Spleen (tissue), 7 donors: ENCODE measurements at regions not wholly inside any gene's neighbourhood (a gene's known extent, or its start where the extent isn't known, plus 50 kb on each side); places are given as distances from the start of the nearest gene placed in this dataset.

Experiments
- POLR2A ChIP-seq, 3 donors: fragments of 450-650 bp; IDR thresholded peaks; one replicate each; pipeline ENCODE4 v1.5.1; 2017; ENCODE audit warnings: antibody characterized with exemption in 3 of 3, mild to moderate bottlenecking in 1 of 3
- POLR2AphosphoS5 ChIP-seq, 3 donors: sonication (generic); formaldehyde crosslinking; IDR thresholded peaks; one replicate each; pipeline ENCODE4 v1.5.1; 2017; ENCODE audit warnings: antibody characterized with exemption in 3 of 3
- TF ChIP-seq, protein P1 (sequence below), 11 experiments: fragments of 200-600 bp in 7 of 11; fragments of 450-650 bp in 4 of 11; sonication (generic) in 4 of 11; IDR thresholded peaks in 8 of 11; conservative IDR thresholded peaks in 3 of 11; 1 replicate in 7 of 11; 2 replicates in 4 of 11; pipeline versions ENCODE4 v1.4.0 to v1.8.0; 2016 to 2021; ENCODE audit warnings: antibody characterized with exemption in 11 of 11, inconsistent platforms in 4 of 11, mild to moderate bottlenecking in 1 of 11
- donor health status: DM: no; HTN: no; CAD: no; lungs with moderate emphysema.
- donor health status: DM: no; HTN: no; CAD: no.
- donor health status: DM: no; HTN: no; CAD: no.

- TF ChIP-seq, protein P1, sequence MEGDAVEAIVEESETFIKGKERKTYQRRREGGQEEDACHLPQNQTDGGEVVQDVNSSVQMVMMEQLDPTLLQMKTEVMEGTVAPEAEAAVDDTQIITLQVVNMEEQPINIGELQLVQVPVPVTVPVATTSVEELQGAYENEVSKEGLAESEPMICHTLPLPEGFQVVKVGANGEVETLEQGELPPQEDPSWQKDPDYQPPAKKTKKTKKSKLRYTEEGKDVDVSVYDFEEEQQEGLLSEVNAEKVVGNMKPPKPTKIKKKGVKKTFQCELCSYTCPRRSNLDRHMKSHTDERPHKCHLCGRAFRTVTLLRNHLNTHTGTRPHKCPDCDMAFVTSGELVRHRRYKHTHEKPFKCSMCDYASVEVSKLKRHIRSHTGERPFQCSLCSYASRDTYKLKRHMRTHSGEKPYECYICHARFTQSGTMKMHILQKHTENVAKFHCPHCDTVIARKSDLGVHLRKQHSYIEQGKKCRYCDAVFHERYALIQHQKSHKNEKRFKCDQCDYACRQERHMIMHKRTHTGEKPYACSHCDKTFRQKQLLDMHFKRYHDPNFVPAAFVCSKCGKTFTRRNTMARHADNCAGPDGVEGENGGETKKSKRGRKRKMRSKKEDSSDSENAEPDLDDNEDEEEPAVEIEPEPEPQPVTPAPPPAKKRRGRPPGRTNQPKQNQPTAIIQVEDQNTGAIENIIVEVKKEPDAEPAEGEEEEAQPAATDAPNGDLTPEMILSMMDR (IDR thresholded peaks at IDR 0.05 in 8 of 11, conservative IDR thresholded peaks at IDR 0.05 in 3 of 11), result no peak
- TF ChIP-seq POLR2A (IDR thresholded peaks at IDR 0.05) (no peak), POLR2AphosphoS5 (IDR thresholded peaks at IDR 0.05) (no peak)
These were observed 558.8 kb upstream of the CDH2 start for GRCh38 chr18:28735731-28736130.
